GM12872 (cell line): ENCODE measurements at regions not wholly inside any gene's neighbourhood (a gene's known extent, or its start where the extent isn't known, plus 50 kb on each side); places are given as distances from the start of the nearest gene placed in this dataset.

ENCODE experiments used
- TF ChIP-seq, protein P1 (sequence below): IDR thresholded peaks from 3 replicates; pipeline ENCODE4 v1.5.1; 2011; ENCODE audit warnings: low read depth, mild to moderate bottlenecking, low read length, moderate library complexity; ENCODE audit not compliant: insufficient read depth

DNA sequence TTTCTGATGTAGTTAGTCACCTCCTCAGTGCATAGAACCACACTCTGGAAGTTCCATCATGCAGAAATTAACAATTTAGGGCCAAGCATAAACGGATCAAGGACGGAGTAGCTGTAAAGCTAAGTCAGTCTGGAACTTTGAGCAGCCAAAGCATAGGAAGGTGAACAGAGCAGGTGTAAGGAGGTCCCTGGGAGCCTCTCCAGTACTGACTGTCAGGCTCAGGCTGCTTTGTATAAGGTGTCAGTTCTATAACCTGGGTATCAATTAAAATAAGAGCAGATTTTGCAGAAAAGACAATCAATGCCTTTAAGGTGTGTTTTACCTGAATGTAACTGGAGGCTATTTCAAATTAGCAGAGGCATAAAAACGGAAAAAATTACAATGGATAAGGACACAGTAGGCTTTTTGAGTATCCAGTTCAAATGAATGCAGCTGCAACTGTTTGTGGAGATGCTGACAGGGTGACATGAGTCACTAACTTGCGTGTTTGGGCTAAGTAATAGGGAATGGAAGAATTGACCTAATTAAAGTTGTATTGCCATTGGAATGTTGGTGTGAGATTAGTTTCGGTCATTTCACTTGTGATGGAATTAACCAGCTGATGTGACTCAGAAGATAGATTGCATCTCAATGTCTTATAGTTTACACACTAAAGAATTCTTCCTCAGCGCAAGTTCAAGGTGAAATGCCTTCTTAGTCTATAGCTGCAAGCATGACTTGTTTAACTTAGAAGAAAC, 417.9 kb upstream of the CNTNAP2 start:
- TF ChIP-seq, protein P1, sequence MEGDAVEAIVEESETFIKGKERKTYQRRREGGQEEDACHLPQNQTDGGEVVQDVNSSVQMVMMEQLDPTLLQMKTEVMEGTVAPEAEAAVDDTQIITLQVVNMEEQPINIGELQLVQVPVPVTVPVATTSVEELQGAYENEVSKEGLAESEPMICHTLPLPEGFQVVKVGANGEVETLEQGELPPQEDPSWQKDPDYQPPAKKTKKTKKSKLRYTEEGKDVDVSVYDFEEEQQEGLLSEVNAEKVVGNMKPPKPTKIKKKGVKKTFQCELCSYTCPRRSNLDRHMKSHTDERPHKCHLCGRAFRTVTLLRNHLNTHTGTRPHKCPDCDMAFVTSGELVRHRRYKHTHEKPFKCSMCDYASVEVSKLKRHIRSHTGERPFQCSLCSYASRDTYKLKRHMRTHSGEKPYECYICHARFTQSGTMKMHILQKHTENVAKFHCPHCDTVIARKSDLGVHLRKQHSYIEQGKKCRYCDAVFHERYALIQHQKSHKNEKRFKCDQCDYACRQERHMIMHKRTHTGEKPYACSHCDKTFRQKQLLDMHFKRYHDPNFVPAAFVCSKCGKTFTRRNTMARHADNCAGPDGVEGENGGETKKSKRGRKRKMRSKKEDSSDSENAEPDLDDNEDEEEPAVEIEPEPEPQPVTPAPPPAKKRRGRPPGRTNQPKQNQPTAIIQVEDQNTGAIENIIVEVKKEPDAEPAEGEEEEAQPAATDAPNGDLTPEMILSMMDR, result no peak

DNA sequence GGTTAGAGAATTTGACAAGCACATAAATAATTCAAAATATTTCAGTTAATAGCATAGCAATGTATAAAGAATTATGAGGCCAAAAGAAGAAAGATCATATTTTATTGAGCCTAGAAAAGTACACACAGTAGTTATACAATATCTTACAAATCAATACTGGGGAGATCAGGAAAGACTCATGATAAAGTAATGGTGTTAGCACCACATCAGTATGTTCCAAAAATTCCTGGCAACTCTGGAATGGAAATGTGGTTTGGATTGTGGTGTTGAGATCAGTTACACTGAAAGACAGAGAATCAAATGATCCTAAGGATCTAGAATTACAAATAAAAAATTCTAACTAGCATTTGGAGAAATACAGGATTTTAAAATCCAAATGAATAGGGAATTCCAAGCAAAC, 420.5 kb upstream of the CNTNAP2 start:
- TF ChIP-seq, protein P1, result no peak

DNA sequence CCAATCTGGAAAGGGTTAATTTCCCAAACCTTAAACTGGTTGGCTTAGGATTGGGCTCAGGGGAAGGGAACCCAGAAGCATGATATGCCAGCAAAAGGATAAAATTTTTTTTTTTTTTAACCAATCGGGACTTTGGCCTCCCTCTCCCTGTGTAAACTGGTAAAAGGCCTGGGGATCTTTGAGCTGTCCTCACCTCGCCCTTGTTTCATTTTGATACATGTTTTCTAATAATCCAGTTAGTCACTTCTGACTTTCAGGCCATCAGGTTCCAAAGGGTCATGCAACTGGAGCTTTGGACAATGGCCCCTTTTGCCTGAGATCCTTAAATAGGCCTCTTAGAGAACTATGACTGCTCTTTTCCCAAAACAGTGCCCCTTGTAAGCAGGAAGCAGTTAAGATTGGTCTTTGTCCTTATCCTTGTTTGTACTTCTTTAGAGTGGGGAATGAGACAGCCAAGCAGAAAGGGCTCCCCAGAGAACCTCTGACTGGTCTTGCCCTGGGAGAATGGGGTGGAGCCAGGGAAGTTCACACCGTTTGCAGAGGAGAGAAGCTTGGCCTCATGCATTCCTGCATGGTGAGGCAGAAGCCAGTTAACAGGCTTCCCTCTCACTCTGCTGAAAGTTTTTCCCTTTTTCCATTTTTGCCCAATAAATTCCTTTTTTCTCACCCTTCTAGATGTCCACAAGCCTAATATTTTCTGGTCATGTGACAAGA, 424.2 kb upstream of the CNTNAP2 start:
- TF ChIP-seq, protein P1, result no peak

DNA sequence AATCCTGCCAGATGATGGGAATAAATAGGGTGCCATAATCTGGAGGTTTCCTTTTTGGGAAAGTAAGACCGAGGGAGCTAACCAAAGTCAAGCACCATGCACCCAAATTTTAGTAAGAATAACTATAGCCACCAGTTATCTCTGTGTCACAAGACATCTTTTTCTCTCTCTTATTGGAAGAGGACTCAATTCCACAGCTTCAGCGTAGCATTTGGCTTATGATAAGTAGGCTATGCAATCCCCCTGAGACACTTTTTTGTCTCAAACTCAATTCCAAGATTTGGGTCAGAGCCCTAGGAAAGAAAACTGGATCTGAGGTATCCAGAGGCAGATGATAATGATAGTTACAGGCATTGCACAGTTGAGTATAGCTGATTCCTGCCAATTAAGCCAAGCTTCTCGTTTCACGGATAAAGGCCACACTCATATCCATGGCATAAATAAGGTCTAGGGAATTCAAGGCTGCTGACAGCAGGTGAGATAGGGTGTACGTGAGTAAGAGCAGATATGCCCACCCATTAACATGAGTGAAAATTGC, 425.2 kb upstream of the CNTNAP2 start:
- TF ChIP-seq, protein P1, result no peak

DNA sequence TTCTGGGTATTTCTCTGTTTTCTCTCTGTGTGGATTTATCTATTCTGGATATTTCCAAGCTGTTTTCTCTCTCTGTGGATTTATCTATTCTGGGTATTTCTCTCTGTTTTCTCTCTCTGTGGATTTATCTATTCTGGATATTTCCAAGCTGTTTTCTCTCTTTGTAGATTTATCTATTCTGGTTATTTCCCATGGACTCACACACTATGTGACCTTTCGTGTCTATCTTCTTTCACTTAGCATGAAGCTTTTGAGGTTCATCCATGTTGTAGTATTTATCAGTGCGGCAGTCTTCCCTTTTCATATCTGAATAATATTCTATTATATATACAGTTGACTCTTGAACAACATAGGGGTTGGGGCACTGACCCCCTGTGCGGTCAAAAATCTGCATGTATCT, 435.0 kb upstream of the CNTNAP2 start:
- TF ChIP-seq, protein P1, result no peak

DNA sequence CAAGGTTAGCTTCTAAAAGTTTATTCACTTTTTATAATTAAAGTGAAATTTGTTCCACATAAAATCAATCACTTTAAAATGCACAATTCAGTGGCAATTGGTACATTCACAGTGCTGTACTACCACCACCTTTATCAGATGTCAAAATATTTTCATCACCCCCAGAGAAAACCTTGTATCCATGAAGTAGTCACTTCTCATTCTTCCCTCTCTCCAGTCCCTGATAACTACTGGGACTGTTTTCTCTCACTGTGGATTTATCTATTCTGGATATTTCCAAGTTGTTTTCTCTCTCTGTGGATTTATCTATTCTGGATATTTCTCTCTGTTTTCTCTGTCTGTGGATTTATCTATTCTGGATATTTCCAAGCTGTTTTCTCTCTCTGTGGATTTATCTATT, 435.4 kb upstream of the CNTNAP2 start:
- TF ChIP-seq, protein P1, result no peak

DNA sequence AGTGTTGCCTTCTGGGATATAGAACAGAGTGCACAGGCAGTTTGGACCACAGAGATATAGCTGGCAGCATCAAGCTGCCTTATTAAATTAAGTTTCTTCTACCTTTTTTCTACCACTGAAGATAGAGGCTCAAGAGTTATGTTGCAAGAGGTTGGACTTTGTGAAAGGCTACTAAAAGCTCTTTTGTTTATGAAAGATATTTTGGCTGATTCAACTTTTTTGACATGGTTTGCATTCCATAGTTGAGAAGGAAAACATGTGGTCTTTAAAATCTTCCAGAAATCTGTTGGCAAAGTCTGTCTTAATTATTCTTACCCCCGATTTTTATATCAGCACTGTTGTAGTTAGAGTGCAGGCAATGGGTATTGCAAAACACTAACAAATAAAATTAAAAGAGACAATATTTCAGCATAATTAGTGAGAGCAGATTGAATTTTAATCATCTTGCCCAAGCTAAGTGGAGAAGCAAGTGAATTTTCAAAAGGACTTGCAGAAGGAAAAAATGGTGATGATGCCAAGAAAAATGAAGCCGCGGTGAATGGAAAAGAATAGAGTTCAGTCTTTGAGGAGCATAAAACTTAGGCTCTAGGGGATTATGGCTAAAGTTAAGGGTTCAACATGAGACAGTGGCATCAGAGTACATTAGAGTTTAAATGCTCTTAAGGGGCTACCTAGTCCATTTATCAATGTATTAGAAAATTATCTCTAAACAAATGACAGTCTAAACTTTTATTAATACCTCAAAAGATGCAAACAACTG, 450.9 kb upstream of the CNTNAP2 start:
- TF ChIP-seq, protein P1, result no peak
